GM12878 (cell line): ENCODE measurements at regions not wholly inside any gene's neighbourhood (a gene's known extent, or its start where the extent isn't known, plus 50 kb on each side); places are given as distances from the start of the nearest gene placed in this dataset.

Experiments
- ATAC-seq: fragments of 200-7000 bp; cut with Tn5 transposase; 3 replicates; pipeline ENCODE4 v1.9.1; 2020; ENCODE audit warnings: mild to moderate bottlenecking, moderate library complexity
- BruUV-seq: library from RNA; stranded (reverse); fragments of 400-500 nt; replicated peaks from 2 replicates; lab custom pipeline; 2021; lab: Mats Ljungman, UMichigan
- CTCF ChIA-PET: fragments of 300-600 bp; sonication (Branson Sonifier 250); formaldehyde crosslinking; extraction: SDS; loops from one replicate; lab custom pipeline; 2021; ENCODE audit warnings: inconsistent platforms; lab: Yijun Ruan, JAX
- POLR2A ChIA-PET: fragments of 350-600 bp; formaldehyde crosslinking; extraction: SDS; loops from one replicate; lab custom pipeline; 2021; ENCODE audit warnings: inconsistent platforms; lab: Charles Lee
- RAD21 ChIA-PET: fragments of 300-600 bp; sonication (Branson Sonifier 250); formaldehyde crosslinking; loops from one replicate; lab custom pipeline; 2023; ENCODE audit warnings: antibody characterized with exemption; ENCODE audit not compliant: unreplicated experiment; lab: Charles Lee
- SMC1A ChIA-PET: fragments of 300-600 bp; sonication (Branson Sonifier 250); formaldehyde crosslinking; loops from one replicate; lab custom pipeline; 2023; ENCODE audit not compliant: unreplicated experiment, uncharacterized antibody; lab: Charles Lee
- DNase-seq: peaks from one replicate; pipeline ENCODE4 v3.0.0-alpha.2; 2011; ENCODE audit warnings: low read depth, low spot score
- FAIRE-seq: peaks from 3 replicates; lab custom pipeline; 2011; peaks lifted over from hg19 to GRCh38; lab: Jason Lieb, UNC
- H2AFZ ChIP-seq: 2 replicates; pipeline ENCODE4 v1.6.0; 2011; ENCODE audit warnings: low read depth, low read length, control low read depth; ENCODE audit not compliant: control insufficient read depth
- H3K27ac ChIP-seq: 2 replicates; pipeline ENCODE4 v1.5.1; 2011; ENCODE audit warnings: control low read depth; ENCODE audit not compliant: control insufficient read depth, insufficient read depth
- H3K27me3 ChIP-seq, 2 experiments: replicated peaks in 1 of 2; 2 replicates each; pipeline versions ENCODE4 v1.6.0 to v1.6.1; 2011; ENCODE audit warnings: low read length in 1 of 2; ENCODE audit not compliant: control insufficient read depth in 2 of 2, insufficient read depth in 2 of 2
- H3K36me3 ChIP-seq, 2 experiments: 2 replicates each; pipeline ENCODE4 v1.5.1; 2011; ENCODE audit warnings: low read length in 1 of 2; ENCODE audit not compliant: control insufficient read depth in 2 of 2, insufficient read depth in 2 of 2
- H3K4me1 ChIP-seq: 2 replicates; pipeline ENCODE4 v1.6.1; 2011; ENCODE audit warnings: mild to moderate bottlenecking, low read length, moderate library complexity, mixed read lengths; ENCODE audit not compliant: control insufficient read depth, insufficient read depth
- H3K4me2 ChIP-seq: 2 replicates; pipeline ENCODE4 v1.6.0; 2011; ENCODE audit warnings: control low read depth; ENCODE audit not compliant: control insufficient read depth, insufficient read depth
- H3K4me3 ChIP-seq: fragments of 200-600 bp; sonication (generic); 2 replicates; pipeline ENCODE4 v1.5.1; 2016
- H3K79me2 ChIP-seq: 2 replicates; pipeline ENCODE4 v1.6.0; 2011; ENCODE audit warnings: low read length; ENCODE audit not compliant: control insufficient read depth, insufficient read depth
- H3K9ac ChIP-seq: 2 replicates; pipeline ENCODE4 v1.8.0; 2011; ENCODE audit warnings: low read length, control low read depth, mixed read lengths; ENCODE audit not compliant: control insufficient read depth, insufficient read depth
- H3K9me3 ChIP-seq: replicated peaks from 3 replicates; pipeline ENCODE4 v1.5.1; 2011; ENCODE audit warnings: mild to moderate bottlenecking, low read length; ENCODE audit not compliant: control insufficient read depth, insufficient read depth
- H4K20me1 ChIP-seq: 2 replicates; pipeline ENCODE4 v1.6.0; 2011; ENCODE audit not compliant: control insufficient read depth, insufficient read depth
- ATF2 ChIP-seq: IDR thresholded peaks from 2 replicates; pipeline ENCODE4 v1.6.1; 2012; ENCODE audit warnings: low read length, inconsistent platforms
- CBX3 ChIP-seq: fragments of 200-600 bp; sonication (generic); IDR thresholded peaks from 2 replicates; pipeline ENCODE4 v1.6.1; 2016; ENCODE audit warnings: low read depth, borderline replicate concordance
- CBX5 ChIP-seq: sonication (generic); IDR thresholded peaks from 2 replicates; pipeline ENCODE4 v1.6.1; 2016; ENCODE audit warnings: low read depth, moderate library complexity, mild to moderate bottlenecking, inconsistent platforms
- EZH2 ChIP-seq: IDR thresholded peaks from 2 replicates; pipeline ENCODE4 v1.6.1; 2012; ENCODE audit warnings: low read depth, mild to moderate bottlenecking, control low read depth, inconsistent platforms, low read length, borderline replicate concordance; ENCODE audit not compliant: control insufficient read depth
- FOS ChIP-seq: IDR thresholded peaks from 3 replicates; pipeline ENCODE4 v1.6.1; 2011; ENCODE audit warnings: borderline replicate concordance; ENCODE audit not compliant: insufficient read length; ENCODE audit errors: extremely low read depth
- HCFC1 ChIP-seq: fragments of 150-350 bp; IDR thresholded peaks from 2 replicates; pipeline ENCODE4 v1.6.1; 2014; ENCODE audit warnings: low read length
- HDGF ChIP-seq: fragments of 450-650 bp; IDR thresholded peaks from 2 replicates; pipeline ENCODE4 v1.6.1; 2016; ENCODE audit warnings: antibody characterized with exemption
- JUNB ChIP-seq: IDR thresholded peaks from 2 replicates; pipeline ENCODE4 v1.6.1; 2016; ENCODE audit warnings: antibody characterized with exemption, mild to moderate bottlenecking
- MEF2A ChIP-seq: IDR thresholded peaks from 2 replicates; pipeline ENCODE4 v1.6.1; 2011; ENCODE audit warnings: low read depth, mild to moderate bottlenecking, low read length, moderate library complexity; ENCODE audit not compliant: insufficient read depth
- MYC ChIP-seq: IDR thresholded peaks from 2 replicates; pipeline ENCODE4 v1.6.1; 2011; ENCODE audit warnings: mild to moderate bottlenecking, low read length, moderate library complexity, inconsistent platforms; ENCODE audit not compliant: insufficient read depth, insufficient replicate concordance, insufficient read length, severe bottlenecking
- NFXL1 ChIP-seq: fragments of 450-650 bp; IDR thresholded peaks from 2 replicates; pipeline ENCODE4 v1.6.1; 2017; ENCODE audit warnings: antibody characterized with exemption, mild to moderate bottlenecking, borderline replicate concordance
- PBX3 ChIP-seq: IDR thresholded peaks from 2 replicates; pipeline ENCODE4 v1.6.1; 2011; ENCODE audit warnings: mild to moderate bottlenecking, low read depth, low read length, moderate library complexity; ENCODE audit not compliant: insufficient replicate concordance
- RUNX3 ChIP-seq: IDR thresholded peaks from 2 replicates; pipeline ENCODE4 v1.6.1; 2012; ENCODE audit warnings: low read length, inconsistent platforms
- SIN3A ChIP-seq: IDR thresholded peaks from 2 replicates; pipeline ENCODE4 v1.6.1; 2012; ENCODE audit warnings: low read depth, low read length, improper control_type of control experiment
- SKIL ChIP-seq: fragments of 450-650 bp; IDR thresholded peaks from 2 replicates; pipeline ENCODE4 v1.6.1; 2017; ENCODE audit warnings: mild to moderate bottlenecking, low read depth, inconsistent platforms; ENCODE audit not compliant: poor library complexity, severe bottlenecking
- SMC3 ChIP-seq: IDR thresholded peaks from 2 replicates; pipeline ENCODE4 v1.6.1; 2011; ENCODE audit warnings: low read length, improper control_type of control experiment, borderline replicate concordance
- SREBF2 ChIP-seq: IDR thresholded peaks from 2 replicates; pipeline ENCODE4 v1.6.1; 2012; ENCODE audit warnings: mild to moderate bottlenecking, low read length
- STAT1 ChIP-seq: fragments of 450-650 bp; conservative IDR thresholded peaks from 2 replicates; pipeline ENCODE4 v1.6.1; 2014; ENCODE audit warnings: antibody characterized with exemption, mild to moderate bottlenecking
- YBX1 ChIP-seq: fragments of 450-650 bp; IDR thresholded peaks from 2 replicates; pipeline ENCODE4 v1.6.1; 2016; ENCODE audit warnings: antibody characterized with exemption
- ZZZ3 ChIP-seq: IDR thresholded peaks from 2 replicates; pipeline ENCODE4 v1.6.1; 2011; ENCODE audit warnings: low read depth; ENCODE audit not compliant: control insufficient read depth, insufficient read length
- WGBS: methylation state at CpG from one replicate; pipeline ENCODE4 v1.1.6; 2016; ENCODE audit warnings: low lambda C conversion rate; ENCODE audit not compliant: insufficient replicate concordance, insufficient coverage; ENCODE audit errors: missing lambda C conversion rate; 5-methylcytosine and 5-hydroxymethylcytosine counted together
- in situ Hi-C: fragments of 300-500 bp; cut with MboI; formaldehyde crosslinking; loops from 9 replicates; pipeline ENCODE4 v1.14.3; 2018; ENCODE audit warnings: mixed read lengths
- intact Hi-C: fragments of 100-400 bp; cut with micrococcal nuclease; formaldehyde crosslinking; loops from one replicate; pipeline ENCODE4 v1.14.2; 2022; ENCODE audit not compliant: unreplicated experiment

- in situ Hi-C loops: loop anchor here (5.0 kb wide), 1 partner anchor 54 kb away; no protein-coding TSS in a partner anchor
Measured at GRCh38 chr22:27171212-27171611, 513.8 kb downstream of the MIAT start.

More at GRCh38 chr22:27171212-27171611, 513.8 kb downstream of the MIAT start:
- H3K9ac ChIP-seq: no peak overlapping the region
- ChIA-PET RAD21 (no interaction called here), CTCF (no interaction called here), POLR2A (no interaction called here), SMC1A (no interaction called here)
- H3K27me3 ChIP-seq: no peaks in the 10 kb centered on the region; a peak in 2 of 4 replicates
- DNase-seq: no peak
- H3K27ac ChIP-seq: no peak overlapping the region
- no peaks in the 10 kb centered on the region for H3K4me1 ChIP-seq
- no peak for TF ChIP-seq PBX3
- no peak for TF ChIP-seq HDGF
- no peak for TF ChIP-seq MEF2A
- TF ChIP-seq CBX3: no peak
- no peak for TF ChIP-seq SREBF2
- no peak for TF ChIP-seq JUNB
- TF ChIP-seq MYC: no peak
- no peak for TF ChIP-seq SMC3
- TF ChIP-seq SKIL: no peak
- no peak for TF ChIP-seq CBX5
- TF ChIP-seq RUNX3: no peak
- no peak for TF ChIP-seq ATF2
- no peak for TF ChIP-seq YBX1
- TF ChIP-seq EZH2: no peak
- no peak for TF ChIP-seq ZZZ3
- no peak for TF ChIP-seq SIN3A
- no peak for TF ChIP-seq STAT1
- TF ChIP-seq HCFC1: no peak
- no peak for TF ChIP-seq NFXL1
- no peak for TF ChIP-seq FOS
- intact Hi-C loops: no loop called here
- BruUV-seq: no TSS peak
- H3K4me3 ChIP-seq: no peak overlapping the region
- WGBS: 61% methylated on average over 2 of the region's 2 CpGs
- no peaks in the 10 kb centered on the region for H3K79me2 ChIP-seq
- no peak for FAIRE-seq
- no peaks in the 10 kb centered on the region for H4K20me1 ChIP-seq
- no peak overlapping the region for H2AFZ ChIP-seq
- no peaks in the 10 kb centered on the region for H3K36me3 ChIP-seq
- ATAC-seq: no peak
- H3K9me3 ChIP-seq: no peaks in the 10 kb centered on the region
- H3K4me2 ChIP-seq: no peak overlapping the region
